Tibial artery (tissue), 4 donors: ENCODE measurements at regions not wholly inside any gene's neighbourhood (a gene's known extent, or its start where the extent isn't known, plus 50 kb on each side); places are given as distances from the start of the nearest gene placed in this dataset.

Experiments used
- DNase-seq, 2 donors: peaks; one replicate each; pipeline ENCODE4 v3.0.0-alpha.2; 2019
- H3K27ac ChIP-seq, 2 donors: fragments of 200-600 bp; sonication (generic) in 1 of 2; 1 replicate in 1 of 2; 2 replicates in 1 of 2; pipeline ENCODE4 v1.5.1; 2018 to 2019; ENCODE audit warnings: mild to moderate bottlenecking in 1 of 2
- H3K27me3 ChIP-seq, 2 donors: fragments of 200-600 bp; sonication (generic) in 1 of 2; one replicate each; pipeline versions ENCODE4 v1.5.1 to v1.6.0; 2016 to 2019
- H3K36me3 ChIP-seq, 3 donors: fragments of 200-600 bp; sonication (generic) in 2 of 3; one replicate each; pipeline ENCODE4 v1.5.1; 2016 to 2019; ENCODE audit warnings: mild to moderate bottlenecking in 2 of 3
- H3K4me1 ChIP-seq, 4 donors: fragments of 200-600 bp; sonication (generic) in 2 of 4; 1 replicate in 3 of 4; 2 replicates in 1 of 4; pipeline ENCODE4 v1.5.1; 2016 to 2019
- H3K4me3 ChIP-seq, 2 donors: fragments of 200-600 bp; sonication (generic) in 1 of 2; 1 replicate in 1 of 2; 2 replicates in 1 of 2; pipeline ENCODE4 v1.5.1; 2018 to 2019; ENCODE audit warnings: mild to moderate bottlenecking in 2 of 2
- H3K9me3 ChIP-seq, 3 donors: fragments of 200-600 bp; sonication (generic) in 1 of 3; one replicate each; pipeline ENCODE4 v1.5.1; 2016 to 2019
- intact Hi-C: fragments of 100-400 bp; cut with DNase I; formaldehyde crosslinking; loops from one replicate; pipeline ENCODE4 v1.15.0; 2023; ENCODE audit warnings: low total_unique reads
- TF ChIP-seq, protein P1 (sequence below), 2 experiments: fragments of 200-600 bp in 1 of 2; fragments of 450-650 bp in 1 of 2; IDR thresholded peaks; one replicate each; pipeline ENCODE4 v1.5.1; 2017 to 2019; ENCODE audit warnings: antibody characterized with exemption in 2 of 2, mild to moderate bottlenecking in 1 of 2, moderate library complexity in 1 of 2

DNA sequence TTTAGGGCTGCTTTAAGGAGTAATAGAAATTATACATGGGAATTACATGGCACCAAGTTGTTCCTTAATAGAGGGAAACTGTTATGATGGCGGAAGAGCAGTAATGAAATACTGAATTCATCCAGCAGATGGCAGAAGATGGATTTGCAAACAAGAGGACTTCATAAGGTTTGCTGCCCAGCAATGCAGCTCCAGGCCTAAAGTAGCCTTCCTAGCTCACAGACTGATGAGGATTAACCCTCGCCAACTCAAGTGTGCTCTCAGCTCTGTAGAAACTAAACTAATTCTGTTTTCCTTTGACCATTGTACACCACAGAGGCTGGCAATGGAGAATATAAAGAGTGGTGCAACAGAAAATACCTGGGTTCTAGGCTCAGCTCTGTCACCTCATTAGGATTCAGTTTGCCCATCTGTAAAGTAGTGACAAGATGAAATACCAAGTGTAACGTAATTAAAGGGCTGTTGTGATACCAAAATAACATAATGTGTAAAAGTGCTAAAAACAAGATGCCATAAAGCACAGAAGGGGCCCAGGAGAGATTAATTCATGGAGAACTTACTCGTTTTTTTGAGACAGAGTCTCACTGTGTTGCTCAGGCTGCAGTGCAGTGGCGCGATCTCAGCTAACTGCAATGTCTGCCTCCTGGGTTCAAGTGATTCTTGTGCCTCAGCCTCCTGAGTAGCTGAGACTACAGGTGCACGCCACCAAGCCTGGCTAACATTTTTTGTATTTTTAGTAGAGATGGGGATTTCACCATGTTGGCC, 102.4 kb upstream of the SERBP1 start:
- no peak overlapping the region for H3K4me3 ChIP-seq
- H3K27ac ChIP-seq: no peak overlapping the region
- H3K27me3 ChIP-seq: no peaks in the 10 kb centered on the region
- TF ChIP-seq, protein P1, sequence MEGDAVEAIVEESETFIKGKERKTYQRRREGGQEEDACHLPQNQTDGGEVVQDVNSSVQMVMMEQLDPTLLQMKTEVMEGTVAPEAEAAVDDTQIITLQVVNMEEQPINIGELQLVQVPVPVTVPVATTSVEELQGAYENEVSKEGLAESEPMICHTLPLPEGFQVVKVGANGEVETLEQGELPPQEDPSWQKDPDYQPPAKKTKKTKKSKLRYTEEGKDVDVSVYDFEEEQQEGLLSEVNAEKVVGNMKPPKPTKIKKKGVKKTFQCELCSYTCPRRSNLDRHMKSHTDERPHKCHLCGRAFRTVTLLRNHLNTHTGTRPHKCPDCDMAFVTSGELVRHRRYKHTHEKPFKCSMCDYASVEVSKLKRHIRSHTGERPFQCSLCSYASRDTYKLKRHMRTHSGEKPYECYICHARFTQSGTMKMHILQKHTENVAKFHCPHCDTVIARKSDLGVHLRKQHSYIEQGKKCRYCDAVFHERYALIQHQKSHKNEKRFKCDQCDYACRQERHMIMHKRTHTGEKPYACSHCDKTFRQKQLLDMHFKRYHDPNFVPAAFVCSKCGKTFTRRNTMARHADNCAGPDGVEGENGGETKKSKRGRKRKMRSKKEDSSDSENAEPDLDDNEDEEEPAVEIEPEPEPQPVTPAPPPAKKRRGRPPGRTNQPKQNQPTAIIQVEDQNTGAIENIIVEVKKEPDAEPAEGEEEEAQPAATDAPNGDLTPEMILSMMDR (IDR thresholded peaks at IDR 0.05): peak; percentile 71 to 89
- DNase-seq: peak in 1 of 2 donors; percentile 33
- intact Hi-C loops: loop anchor here (2.0 to 10.0 kb wide), 2 partner anchors 228 to 302 kb away; partner anchors contain the start of gene GNG12
- H3K36me3 ChIP-seq: no peaks in the 10 kb centered on the region
- peaks cover 0 to 14% (median 8%) of the 10 kb centered on the region in 4 donors for H3K4me1 ChIP-seq
- no peaks in the 10 kb centered on the region for H3K9me3 ChIP-seq

DNA sequence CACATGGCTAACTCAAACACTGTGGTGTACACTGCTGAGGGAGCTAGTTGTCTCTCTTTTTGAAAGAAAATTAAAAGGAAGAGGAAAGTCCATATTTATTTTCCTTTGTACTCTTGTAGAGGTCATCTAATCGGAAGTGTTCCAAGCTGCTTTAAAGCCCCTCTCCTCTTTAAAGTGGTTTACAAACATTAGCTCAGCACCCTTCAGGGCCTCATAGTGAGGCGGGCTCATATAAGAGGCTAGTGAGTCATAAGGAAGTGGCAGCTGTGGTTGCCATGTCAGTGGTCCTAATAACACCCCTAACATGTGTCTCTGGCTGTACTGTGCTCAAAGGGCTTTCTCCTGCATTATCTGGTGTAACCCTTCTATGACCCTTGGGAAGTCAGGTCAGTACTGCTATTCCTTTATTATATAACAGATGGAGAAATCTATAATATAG, 104.4 kb upstream of the SERBP1 start:
- no peak overlapping the region for H3K27ac ChIP-seq
- TF ChIP-seq, protein P1 (IDR thresholded peaks at IDR 0.05): no peak
- no peak for DNase-seq
- no peaks in the 10 kb centered on the region for H3K27me3 ChIP-seq
- no peak overlapping the region for H3K4me3 ChIP-seq
- no peaks in the 10 kb centered on the region for H3K9me3 ChIP-seq
- peaks cover 0 to 19% (median 11%) of the 10 kb centered on the region in 4 donors for H3K4me1 ChIP-seq
- intact Hi-C loops: loop anchor here (10.0 kb wide), 1 partner anchor 300 kb away; the partner anchor contains the start of gene GNG12
- H3K36me3 ChIP-seq: no peaks in the 10 kb centered on the region

DNA sequence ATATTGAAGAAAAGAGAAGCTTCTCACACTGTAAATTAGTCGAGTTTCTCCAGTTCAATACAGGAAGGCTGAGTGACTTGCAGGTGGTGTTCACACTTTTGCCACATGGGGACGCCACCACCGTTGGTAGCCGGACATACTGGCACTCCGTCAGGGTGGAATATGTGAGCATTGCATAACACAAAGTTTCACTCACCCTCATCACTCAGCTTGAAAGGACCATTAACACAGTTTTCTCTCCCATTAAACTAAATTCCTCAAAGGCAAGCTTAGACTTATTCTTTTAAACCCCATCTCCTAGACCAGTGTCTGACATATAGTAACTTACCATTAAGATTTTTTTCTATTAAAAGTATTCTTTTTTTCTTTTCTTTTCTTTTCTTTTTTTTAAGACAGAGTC, 105.3 kb upstream of the SERBP1 start:
- Histone ChIP-seq H3K27ac (no peak overlapping the region), H3K4me3 (no peak overlapping the region), H3K27me3 (no peaks in the 10 kb centered on the region), H3K36me3 (no peaks in the 10 kb centered on the region), H3K9me3 (no peaks in the 10 kb centered on the region), H3K4me1 (peaks cover 0 to 19% (median 11%) of the 10 kb centered on the region in 4 donors)
- DNase-seq: peak; percentile 84 to 89
- TF ChIP-seq, protein P1 (IDR thresholded peaks at IDR 0.05): peak; percentile 96 to 98
- intact Hi-C loops: loop anchor here (10.0 kb wide), 1 partner anchor 299 kb away; the partner anchor contains the start of gene GNG12

DNA sequence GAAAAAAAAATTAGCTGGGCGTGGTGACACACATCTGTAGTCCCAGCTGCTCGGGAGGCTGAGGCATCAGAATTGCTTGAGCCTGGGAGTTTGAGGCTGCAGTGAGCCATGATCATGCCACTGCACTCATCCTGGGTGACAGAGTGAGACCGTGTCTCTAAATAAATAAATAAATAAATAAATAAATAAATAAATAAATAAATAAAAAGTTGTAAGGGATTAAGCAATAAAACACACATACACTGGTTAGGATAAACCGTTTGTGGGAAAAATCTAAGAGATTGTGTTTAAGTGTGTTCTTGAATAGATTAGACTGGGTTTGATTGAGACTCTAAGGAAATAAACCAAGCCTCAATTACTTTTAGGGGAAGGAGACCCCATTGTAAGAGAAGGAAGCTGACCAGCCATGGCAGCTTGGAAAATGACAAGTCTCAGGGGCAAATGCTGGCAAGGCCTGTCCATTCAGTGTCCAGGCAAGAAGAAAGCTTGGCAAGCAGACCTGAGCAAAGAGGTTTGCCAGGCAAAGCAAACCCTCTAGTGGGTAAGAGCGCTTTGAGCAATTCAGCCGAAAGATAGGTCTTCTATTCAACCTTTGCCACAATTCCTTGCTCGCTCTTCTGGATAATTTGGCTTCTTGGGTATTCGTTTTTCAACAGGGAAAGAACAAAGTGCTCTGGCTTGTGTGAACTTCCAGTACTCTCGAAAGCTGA, 106.9 kb upstream of the SERBP1 start:
- DNase-seq: peak in 1 of 2 donors; percentile 73
- Histone ChIP-seq H3K4me1 (peaks cover 0 to 19% (median 11%) of the 10 kb centered on the region in 4 donors), H3K36me3 (no peaks in the 10 kb centered on the region), H3K27ac (peak overlapping the region; percentile 60 to 61), H3K9me3 (no peaks in the 10 kb centered on the region), H3K27me3 (no peaks in the 10 kb centered on the region), H3K4me3 (no peak overlapping the region)
- TF ChIP-seq, protein P1 (IDR thresholded peaks at IDR 0.05): peak in 1 of 2 experiments; percentile 21
- intact Hi-C loops: loop anchor here (10.0 kb wide), 1 partner anchor 298 kb away; the partner anchor contains the start of gene GNG12

DNA sequence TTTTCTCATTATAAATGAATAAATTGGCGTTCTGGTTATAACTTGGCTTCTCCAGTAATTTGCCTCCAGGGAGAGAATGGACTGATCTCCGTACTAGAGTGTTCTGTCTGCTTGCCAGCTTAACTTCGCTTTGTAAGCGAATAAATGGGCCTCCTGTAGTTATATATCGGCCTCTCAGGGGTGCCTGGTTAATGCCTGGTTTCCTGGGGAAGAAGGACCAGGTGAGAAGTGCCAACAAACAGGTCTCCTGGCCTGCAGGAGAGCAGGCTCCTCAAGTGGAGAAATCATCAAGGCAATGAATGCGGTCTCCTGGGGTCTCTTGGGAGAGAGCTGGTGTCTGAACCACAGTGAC, 107.4 kb upstream of the SERBP1 start:
- Histone ChIP-seq H3K9me3 (no peaks in the 10 kb centered on the region), H3K27me3 (no peaks in the 10 kb centered on the region), H3K36me3 (no peaks in the 10 kb centered on the region), H3K27ac (peak overlapping the region; percentile 60 to 61), H3K4me1 (peaks cover 0 to 19% (median 11%) of the 10 kb centered on the region in 4 donors), H3K4me3 (no peak overlapping the region)
- TF ChIP-seq, protein P1 (IDR thresholded peaks at IDR 0.05): no peak
- intact Hi-C loops: loop anchor here (10.0 kb wide), 1 partner anchor 297 kb away; the partner anchor contains the start of gene GNG12
- DNase-seq: no peak
